ENCODE measurements at regions not wholly inside any gene's neighbourhood (a gene's known extent, or its start where the extent isn't known, plus 50 kb on each side); places are given as distances from the start of the nearest gene placed in this dataset.

- DNase-seq (ENCODE audit: low read depth): no peak
These were observed 377.8 kb upstream of the SMIM21 start for GRCh38 chr18:75805265-75805664.

GRCh38 chr18:75802681-75803080 lies 375.2 kb upstream of the SMIM21 start:
- DNase-seq (ENCODE audit: low read depth): no peak

- no peak for DNase-seq (ENCODE audit: low read depth)
These were observed 373.7 kb upstream of the SMIM21 start for GRCh38 chr18:75801178-75801577.

GRCh38 chr18:75800331-75800648 lies 372.8 kb upstream of the SMIM21 start:
- no peak for DNase-seq (ENCODE audit: low read depth)

- no peak for DNase-seq (ENCODE audit: low read depth)
These were observed 372.2 kb upstream of the SMIM21 start for GRCh38 chr18:75799449-75800330.

GRCh38 chr18:75797046-75797445 lies 369.5 kb upstream of the SMIM21 start:
- no peak for DNase-seq (ENCODE audit: low read depth)

- DNase-seq (ENCODE audit: low read depth): no peak
These were observed 363.3 kb upstream of the SMIM21 start for GRCh38 chr18:75790796-75791195.

- no peak for DNase-seq (ENCODE audit: low read depth)
These were observed 362.6 kb upstream of the SMIM21 start for GRCh38 chr18:75790111-75790510.

- no peak for DNase-seq (ENCODE audit: low read depth)
These were observed 358.3 kb upstream of the SMIM21 start for GRCh38 chr18:75785834-75786233.

GRCh38 chr18:75785206-75785605 lies 357.7 kb upstream of the SMIM21 start:
- DNase-seq (ENCODE audit: low read depth): no peak

GRCh38 chr18:75784390-75784789 lies 356.9 kb upstream of the SMIM21 start:
- DNase-seq (ENCODE audit: low read depth): peak; percentile 12

- no peak for DNase-seq (ENCODE audit: low read depth)
These were observed 356.2 kb upstream of the SMIM21 start for GRCh38 chr18:75783566-75784281.

- no peak for DNase-seq (ENCODE audit: low read depth)
These were observed 355.3 kb upstream of the SMIM21 start for GRCh38 chr18:75782826-75783225.

- no peak for DNase-seq (ENCODE audit: low read depth)
These were observed 354.7 kb upstream of the SMIM21 start for GRCh38 chr18:75782204-75782603.

- no peak for DNase-seq (ENCODE audit: low read depth)
These were observed 352.4 kb upstream of the SMIM21 start for GRCh38 chr18:75779910-75780309.

GRCh38 chr18:75779450-75779849 lies 351.9 kb upstream of the SMIM21 start:
- DNase-seq (ENCODE audit: low read depth): no peak

- DNase-seq (ENCODE audit: low read depth): no peak
These were observed 350.1 kb upstream of the SMIM21 start for GRCh38 chr18:75777630-75778029.

GRCh38 chr18:75775121-75775520 lies 347.6 kb upstream of the SMIM21 start:
- no peak for DNase-seq (ENCODE audit: low read depth)

GRCh38 chr18:75773618-75774017 lies 346.1 kb upstream of the SMIM21 start:
- no peak for DNase-seq (ENCODE audit: low read depth)

GRCh38 chr18:75762758-75763157 lies 335.3 kb upstream of the SMIM21 start:
- no peak for DNase-seq (ENCODE audit: low read depth)

GRCh38 chr18:75760208-75760607 lies 332.7 kb upstream of the SMIM21 start:
- no peak for DNase-seq (ENCODE audit: low read depth)

GRCh38 chr18:75757951-75758350 lies 330.4 kb upstream of the SMIM21 start:
- DNase-seq (ENCODE audit: low read depth): peak; percentile 50

- peak; percentile 5 for DNase-seq (ENCODE audit: low read depth)
These were observed 326.9 kb upstream of the SMIM21 start for GRCh38 chr18:75754433-75754832.
